ENCODE measurements at regions not wholly inside any gene's neighbourhood (a gene's known extent, or its start where the extent isn't known, plus 50 kb on each side); places are given as distances from the start of the nearest gene placed in this dataset.

GRCh38 chr6:112401083-112401482 is 54.0 kb downstream of the RFPL4B start:
- no peak for TF ChIP-seq ELF1 (IDR thresholded peaks at IDR 0.05; ENCODE audit: borderline replicate concordance, low read depth)
- TF ChIP-seq ZNF274 (IDR thresholded peaks at IDR 0.05; ENCODE audit: low read depth, low read length), result no peak
- TF ChIP-seq EGR1 (IDR thresholded peaks at IDR 0.05; ENCODE audit: low read depth), result no peak
- no peak for TF ChIP-seq YY1 (IDR thresholded peaks at IDR 0.05; ENCODE audit: extremely low read depth, insufficient replicate concordance, low read depth, low read length)
- TF ChIP-seq POLR2A (IDR thresholded peaks at IDR 0.05; ENCODE audit: borderline replicate concordance, extremely low read depth, insufficient read depth, insufficient read length), result no peak
- TF ChIP-seq EZH2 (IDR thresholded peaks at IDR 0.05), result no peak
- TF ChIP-seq RAD21 (IDR thresholded peaks at IDR 0.05; ENCODE audit: low read depth), result no peak
- TF ChIP-seq POLR2AphosphoS5 (IDR thresholded peaks at IDR 0.05; ENCODE audit: low read depth, low read length), result no peak
- TF ChIP-seq ZFX (IDR thresholded peaks at IDR 0.05), result no peak
- TF ChIP-seq CEBPB (IDR thresholded peaks at IDR 0.05; ENCODE audit: low read depth), result no peak
- no peak for TF ChIP-seq SP1 (IDR thresholded peaks at IDR 0.05; ENCODE audit: low read depth)
- no peak for TF ChIP-seq SRF (IDR thresholded peaks at IDR 0.05; ENCODE audit: low read depth)
- no peak for TF ChIP-seq TCF7L2 (IDR thresholded peaks at IDR 0.05; ENCODE audit: borderline replicate concordance, extremely low read depth, insufficient read depth, insufficient read length)
- Histone ChIP-seq H3K9me3 (ENCODE audit: control insufficient read depth in 1 of 2, insufficient read depth in 1 of 2, low read depth in 1 of 2, low read length in 2 of 2) (no peaks in the 10 kb centered on the region), H3K9me2 (ENCODE audit: insufficient read depth) (no peaks in the 10 kb centered on the region), H3K36me3 (ENCODE audit: control insufficient read depth in 1 of 2, insufficient read depth in 2 of 2, low read length in 2 of 2) (no peaks in the 10 kb centered on the region), H3K4me3 (replicated peaks in 1 of 2; ENCODE audit: low read depth in 1 of 2, low read length in 2 of 2) (no peak overlapping the region), H3K9ac (ENCODE audit: low read length) (no peak overlapping the region), H3K4me1 (ENCODE audit: control insufficient read depth in 1 of 2, insufficient read depth in 2 of 2, low read length in 2 of 2) (no peaks in the 10 kb centered on the region), H4K20me1 (ENCODE audit: insufficient read depth) (no peaks in the 10 kb centered on the region), H3K79me2 (ENCODE audit: insufficient read depth, low read length) (no peaks in the 10 kb centered on the region), H2AFZ (ENCODE audit: low read depth, low read length, poor library complexity, severe bottlenecking) (no peak overlapping the region), H3K27me3 (ENCODE audit: insufficient read depth, low read length) (no peaks in the 10 kb centered on the region), H3K4me2 (ENCODE audit: low read length) (no peak overlapping the region), H3K27ac (ENCODE audit: low read depth, low read length) (no peak overlapping the region)
- no peak for DNase-seq (ENCODE audit: low read depth, low spot score)
- ATAC-seq, result no peak
- no TSS peak for BruUV-seq (replicated peaks)
- intact Hi-C loops (cut with micrococcal nuclease), result no loop called here
- ChIA-PET CTCF (no interaction called here), POLR2A (no interaction called here), RAD21 (ENCODE audit: low non-redundant PET in 1 of 2, low total read pairs in 2 of 2, uncharacterized antibody in 2 of 2, unreplicated experiment in 2 of 2) (no interaction called here)

DNA sequence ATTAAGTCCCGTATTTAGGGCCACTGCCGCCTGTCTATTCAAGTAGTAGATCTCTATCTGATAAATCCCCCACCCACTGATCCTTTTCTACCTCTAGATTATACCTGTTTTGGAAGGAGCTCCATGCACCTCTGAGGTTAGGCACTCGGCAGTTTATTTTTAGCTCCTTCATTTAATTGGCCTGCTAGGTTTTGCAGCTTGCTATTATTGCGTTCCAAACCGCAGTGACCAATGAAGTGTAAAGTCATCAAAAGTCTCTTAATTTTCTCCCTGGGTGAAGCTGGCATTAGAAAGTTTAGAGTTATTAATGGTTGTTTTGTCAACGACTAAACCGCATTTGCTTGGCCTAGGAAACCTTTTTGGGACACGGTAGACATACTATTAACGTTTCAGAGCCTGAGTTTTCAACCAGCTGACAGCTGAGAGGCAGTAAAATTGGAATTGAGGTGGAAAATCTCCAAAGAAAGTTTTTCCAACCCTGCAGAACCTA is 60.0 kb downstream of the RFPL4B start:
- POLR2A ChIA-PET, result no interaction called here
- no peaks in the 10 kb centered on the region for H3K4me1 ChIP-seq (ENCODE audit: control insufficient read depth in 1 of 2, insufficient read depth in 2 of 2, low read length in 2 of 2)
- no peak for DNase-seq (ENCODE audit: low read depth, low spot score)
- no peak overlapping the region for H3K9ac ChIP-seq (ENCODE audit: low read length)
- H3K79me2 ChIP-seq (ENCODE audit: insufficient read depth, low read length), result no peaks in the 10 kb centered on the region
- H3K9me3 ChIP-seq (ENCODE audit: control insufficient read depth in 1 of 2, insufficient read depth in 1 of 2, low read depth in 1 of 2, low read length in 2 of 2), result no peaks in the 10 kb centered on the region
- H2AFZ ChIP-seq (ENCODE audit: low read depth, low read length, poor library complexity, severe bottlenecking), result no peak overlapping the region
- no peaks in the 10 kb centered on the region for H3K9me2 ChIP-seq (ENCODE audit: insufficient read depth)
- CTCF ChIA-PET, result no interaction called here
- intact Hi-C loops (cut with micrococcal nuclease), result no loop called here
- RAD21 ChIA-PET (ENCODE audit: low non-redundant PET in 1 of 2, low total read pairs in 2 of 2, uncharacterized antibody in 2 of 2, unreplicated experiment in 2 of 2), result no interaction called here
- H3K27ac ChIP-seq (ENCODE audit: low read depth, low read length), result no peak overlapping the region
- TF ChIP-seq EGR1 (IDR thresholded peaks at IDR 0.05; ENCODE audit: low read depth), result no peak
- TF ChIP-seq EZH2 (IDR thresholded peaks at IDR 0.05), result no peak
- TF ChIP-seq, protein P1, sequence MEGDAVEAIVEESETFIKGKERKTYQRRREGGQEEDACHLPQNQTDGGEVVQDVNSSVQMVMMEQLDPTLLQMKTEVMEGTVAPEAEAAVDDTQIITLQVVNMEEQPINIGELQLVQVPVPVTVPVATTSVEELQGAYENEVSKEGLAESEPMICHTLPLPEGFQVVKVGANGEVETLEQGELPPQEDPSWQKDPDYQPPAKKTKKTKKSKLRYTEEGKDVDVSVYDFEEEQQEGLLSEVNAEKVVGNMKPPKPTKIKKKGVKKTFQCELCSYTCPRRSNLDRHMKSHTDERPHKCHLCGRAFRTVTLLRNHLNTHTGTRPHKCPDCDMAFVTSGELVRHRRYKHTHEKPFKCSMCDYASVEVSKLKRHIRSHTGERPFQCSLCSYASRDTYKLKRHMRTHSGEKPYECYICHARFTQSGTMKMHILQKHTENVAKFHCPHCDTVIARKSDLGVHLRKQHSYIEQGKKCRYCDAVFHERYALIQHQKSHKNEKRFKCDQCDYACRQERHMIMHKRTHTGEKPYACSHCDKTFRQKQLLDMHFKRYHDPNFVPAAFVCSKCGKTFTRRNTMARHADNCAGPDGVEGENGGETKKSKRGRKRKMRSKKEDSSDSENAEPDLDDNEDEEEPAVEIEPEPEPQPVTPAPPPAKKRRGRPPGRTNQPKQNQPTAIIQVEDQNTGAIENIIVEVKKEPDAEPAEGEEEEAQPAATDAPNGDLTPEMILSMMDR (IDR thresholded peaks at IDR 0.05 in 2 of 3, conservative IDR thresholded peaks at IDR 0.05 in 1 of 3; ENCODE audit: borderline replicate concordance in 1 of 3, insufficient read depth in 1 of 3, low read depth in 2 of 3, low read length in 2 of 3), result no peak
- no peak for TF ChIP-seq EZH2phosphoT487 (IDR thresholded peaks at IDR 0.05; ENCODE audit: borderline replicate concordance)
- no TSS peak for BruUV-seq (replicated peaks)
- ATAC-seq, result no peak
- no peaks in the 10 kb centered on the region for H3K36me3 ChIP-seq (ENCODE audit: control insufficient read depth in 1 of 2, insufficient read depth in 2 of 2, low read length in 2 of 2)
- H3K27me3 ChIP-seq (ENCODE audit: insufficient read depth, low read length), result no peaks in the 10 kb centered on the region
- H3K4me3 ChIP-seq (replicated peaks in 1 of 2; ENCODE audit: low read depth in 1 of 2, low read length in 2 of 2), result no peak overlapping the region
- H4K20me1 ChIP-seq (ENCODE audit: insufficient read depth), result no peaks in the 10 kb centered on the region
- H3K4me2 ChIP-seq (ENCODE audit: low read length), result no peak overlapping the region
